ENCODE measurements at regions not wholly inside any gene's neighbourhood (a gene's known extent, or its start where the extent isn't known, plus 50 kb on each side); places are given as distances from the start of the nearest gene placed in this dataset.

- TF ChIP-seq BHLHE40 (IDR thresholded peaks at IDR 0.05; ENCODE audit: borderline replicate concordance) (no peak), PKNOX1 (IDR thresholded peaks at IDR 0.05) (no peak), FOXM1 (IDR thresholded peaks at IDR 0.05; ENCODE audit: borderline replicate concordance) (no peak), SP1 (IDR thresholded peaks at IDR 0.05) (no peak), FOXA1 (IDR thresholded peaks at IDR 0.05) (no peak), L3MBTL2 (conservative IDR thresholded peaks at IDR 0.05) (no peak), LEF1 (IDR thresholded peaks at IDR 0.05; ENCODE audit: borderline replicate concordance) (no peak), ARNT (IDR thresholded peaks at IDR 0.05) (no peak), FOXK2 (IDR thresholded peaks at IDR 0.05) (no peak), ELF4 (IDR thresholded peaks at IDR 0.05) (no peak)
Measured at GRCh38 chr14:26959972-26960660, 362.3 kb upstream of the NOVA1 start.

Measured in HEK293T (cell line).